Bronchial epithelial cell (primary cell): ENCODE measurements at regions not wholly inside any gene's neighbourhood (a gene's known extent, or its start where the extent isn't known, plus 50 kb on each side); places are given as distances from the start of the nearest gene placed in this dataset.

ENCODE experiments used
- DNase-seq: peaks from one replicate; pipeline ENCODE4 v3.0.0-alpha.2; 2010; ENCODE audit warnings: low read depth
- FAIRE-seq: peaks from 2 replicates; lab custom pipeline; 2011; peaks lifted over from hg19 to GRCh38; lab: Jason Lieb, UNC
- H3K27me3 ChIP-seq: 2 replicates; pipeline ENCODE4 v1.5.1; 2011; ENCODE audit warnings: low read length; ENCODE audit not compliant: control insufficient read depth, insufficient read depth
- H3K36me3 ChIP-seq: 2 replicates; pipeline ENCODE4 v1.5.1; 2011; ENCODE audit warnings: low read length; ENCODE audit not compliant: control insufficient read depth, insufficient read depth
- H3K4me3 ChIP-seq: 2 replicates; pipeline ENCODE4 v1.5.1; 2011; ENCODE audit warnings: mild to moderate bottlenecking, low read depth, low read length, control low read depth
- CTCF ChIP-seq: IDR thresholded peaks from 2 replicates; pipeline ENCODE4 v1.5.1; 2011; ENCODE audit warnings: mild to moderate bottlenecking, moderate library complexity, low read length, control low read depth, inconsistent platforms; ENCODE audit not compliant: insufficient read depth, severe bottlenecking

DNA sequence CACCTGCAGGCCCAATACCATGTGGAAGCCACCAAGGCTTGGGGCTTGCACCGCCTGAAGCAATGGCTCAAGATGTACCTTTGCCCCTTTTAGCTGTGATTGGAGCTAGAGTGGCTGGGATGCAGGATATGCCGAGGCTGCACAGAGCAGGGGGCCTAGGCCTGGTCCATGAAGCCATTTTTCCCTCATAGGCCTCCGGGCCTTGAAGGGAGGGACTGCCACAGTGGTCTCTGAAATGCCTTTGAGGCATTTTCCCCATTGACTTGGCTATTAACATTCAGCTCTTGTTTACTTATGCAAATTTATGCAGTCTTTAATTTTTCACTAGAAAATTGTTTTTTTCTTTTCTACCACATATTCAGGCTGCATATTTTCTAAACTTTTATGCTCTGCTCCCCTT is 203.2 kb upstream of the HHIP start:
- DNase-seq (no peak), FAIRE-seq (no peak)
- no peak for TF ChIP-seq CTCF
- Histone ChIP-seq H3K4me3 (no peak overlapping the region), H3K36me3 (no peaks in the 10 kb centered on the region), H3K27me3 (no peaks in the 10 kb centered on the region)

- no peak for TF ChIP-seq CTCF
- Histone ChIP-seq H3K4me3 (no peak overlapping the region), H3K36me3 (no peaks in the 10 kb centered on the region), H3K27me3 (no peaks in the 10 kb centered on the region)
- peak; percentile 2 for DNase-seq
- FAIRE-seq: no peak
These were observed 196.3 kb upstream of the HHIP start for GRCh38 chr4:144449611-144450010.

DNA sequence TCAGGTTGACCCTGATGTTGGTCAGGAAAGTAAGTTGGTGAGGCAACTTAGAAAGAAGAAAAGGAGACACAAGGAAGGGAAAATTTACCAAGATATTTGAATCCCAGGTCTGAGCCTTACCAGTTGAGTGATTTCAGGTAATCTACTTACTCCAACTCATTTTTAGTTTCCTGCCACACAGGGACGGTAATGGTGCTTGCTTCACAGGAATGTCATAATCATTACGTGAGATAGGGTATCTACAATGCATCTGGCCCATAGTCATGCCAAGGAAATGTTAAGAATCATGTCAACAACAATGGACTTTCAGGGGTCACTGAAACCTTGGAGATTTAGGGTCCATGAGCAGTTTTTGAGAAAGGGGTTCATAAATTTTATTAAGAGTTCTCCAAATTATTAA is 195.4 kb upstream of the HHIP start:
- Histone ChIP-seq H3K36me3 (no peaks in the 10 kb centered on the region), H3K27me3 (no peaks in the 10 kb centered on the region), H3K4me3 (no peak overlapping the region)
- no peak for FAIRE-seq
- no peak for TF ChIP-seq CTCF
- DNase-seq: no peak

DNA sequence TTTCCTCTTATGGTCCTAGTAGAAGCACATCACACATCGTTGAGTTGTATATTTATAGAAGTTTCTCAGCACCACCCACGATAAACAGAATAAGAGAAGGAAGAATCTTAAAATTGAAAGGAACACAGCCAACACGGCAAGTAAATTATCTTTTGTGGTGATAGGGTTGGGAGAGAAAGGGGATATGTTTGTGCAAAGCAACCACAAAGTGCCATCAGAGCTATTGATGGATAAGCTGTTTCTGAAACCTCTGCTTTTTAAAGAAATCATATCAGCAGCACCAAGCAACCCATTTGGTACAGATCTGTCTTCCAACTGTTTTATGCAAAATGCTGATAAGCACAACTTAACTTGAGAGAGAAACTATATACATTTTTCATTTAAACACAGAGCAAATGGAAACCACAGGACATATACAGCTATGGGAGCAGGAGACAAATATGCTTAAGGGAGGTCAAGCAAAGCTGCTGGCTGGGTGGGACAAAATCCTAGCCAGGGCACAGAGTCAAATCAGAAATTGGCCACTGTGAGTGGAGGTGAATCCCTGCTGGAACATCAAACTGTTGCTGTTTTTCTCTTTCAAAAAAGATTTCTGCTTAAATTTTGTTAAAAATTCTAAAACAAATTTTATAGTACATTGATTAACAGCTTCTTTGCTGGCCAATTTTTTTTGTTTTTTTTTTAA is 194.0 kb upstream of the HHIP start:
- DNase-seq: no peak
- Histone ChIP-seq H3K27me3 (no peaks in the 10 kb centered on the region), H3K36me3 (no peaks in the 10 kb centered on the region), H3K4me3 (no peak overlapping the region)
- no peak for FAIRE-seq
- TF ChIP-seq CTCF: no peak

GRCh38 chr4:144456196-144456595 is 189.8 kb upstream of the HHIP start:
- no peak overlapping the region for H3K4me3 ChIP-seq
- FAIRE-seq (peak; percentile 96), DNase-seq (no peak)
- no peaks in the 10 kb centered on the region for H3K36me3 ChIP-seq
- no peak for TF ChIP-seq CTCF
- H3K27me3 ChIP-seq: no peaks in the 10 kb centered on the region

DNA sequence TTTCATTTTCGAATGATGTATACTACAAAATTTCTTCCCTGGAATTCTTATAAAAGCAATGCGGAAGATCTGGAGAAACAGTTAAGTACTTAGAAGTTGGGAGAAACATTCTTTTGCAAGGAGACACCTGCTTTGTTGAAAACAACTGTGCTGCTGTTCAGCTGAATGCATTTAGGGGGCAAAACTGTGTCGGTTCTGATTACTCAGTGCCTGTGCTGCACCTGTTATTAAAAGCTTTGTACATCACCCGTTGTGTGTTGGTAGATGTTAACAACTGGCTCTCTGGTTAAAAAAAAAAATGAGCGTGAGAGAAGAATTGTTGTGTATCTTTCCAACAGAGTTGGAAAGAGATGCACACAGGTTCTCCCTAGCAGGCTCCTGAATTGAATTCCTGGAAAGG is 184.1 kb upstream of the HHIP start:
- TF ChIP-seq CTCF: no peak
- DNase-seq: no peak
- Histone ChIP-seq H3K36me3 (no peaks in the 10 kb centered on the region), H3K4me3 (no peak overlapping the region), H3K27me3 (no peaks in the 10 kb centered on the region)
- no peak for FAIRE-seq
